SU-DHL-6 (cell line): ENCODE measurements at regions not wholly inside any gene's neighbourhood (a gene's known extent, or its start where the extent isn't known, plus 50 kb on each side); places are given as distances from the start of the nearest gene placed in this dataset.

Experiments used
- H2AFZ ChIP-seq: fragments of 200-600 bp; sonication (generic); 2 replicates; pipeline ENCODE4 v1.6.1; 2014; ENCODE audit warnings: low read depth, mild to moderate bottlenecking, moderate library complexity, mixed read lengths, antibody characterized with exemption, low read length; ENCODE audit not compliant: severe bottlenecking
- H3F3A ChIP-seq: fragments of 200-600 bp; shearing (Covaris generic); 2 replicates; pipeline ENCODE4 v1.6.0; 2016; ENCODE audit warnings: antibody characterized with exemption, mild to moderate bottlenecking; ENCODE audit not compliant: insufficient read depth
- H3K27ac ChIP-seq: fragments of 200-600 bp; sonication (generic); 2 replicates; pipeline ENCODE4 v1.5.1; 2016; ENCODE audit warnings: low read depth, mild to moderate bottlenecking, low read length, moderate library complexity, mixed read lengths
- H3K27me3 ChIP-seq: fragments of 200-600 bp; sonication (generic), shearing (Covaris generic); 2 replicates; pipeline ENCODE4 v1.6.0; 2014; ENCODE audit warnings: mild to moderate bottlenecking, low read length
- H3K36me3 ChIP-seq: fragments of 200-600 bp; sonication (generic); 2 replicates; pipeline ENCODE4 v1.6.1; 2014; ENCODE audit warnings: mild to moderate bottlenecking, low read length, mixed read lengths
- H3K4me2 ChIP-seq: fragments of 300-600, 200-600 bp; shearing (Covaris generic), sonication (generic); 2 replicates; pipeline ENCODE4 v1.6.0; 2014; ENCODE audit warnings: low read length, low read depth, mild to moderate bottlenecking; ENCODE audit not compliant: poor library complexity, severe bottlenecking
- H3K4me3 ChIP-seq: fragments of 200-600 bp; sonication (generic); 2 replicates; pipeline ENCODE4 v1.5.1; 2014; ENCODE audit warnings: antibody characterized with exemption, low read length, mild to moderate bottlenecking, mixed read lengths; ENCODE audit not compliant: insufficient read depth, poor library complexity, severe bottlenecking
- H3K79me2 ChIP-seq: fragments of 200-600 bp; sonication (generic); 2 replicates; pipeline ENCODE4 v1.6.1; 2014; ENCODE audit warnings: mild to moderate bottlenecking, low read length, moderate library complexity; ENCODE audit not compliant: insufficient read depth
- H3K9ac ChIP-seq: fragments of 200-600 bp; sonication (generic); 2 replicates; pipeline ENCODE4 v1.7.0; 2014; ENCODE audit warnings: mild to moderate bottlenecking, low read length
- H3K9me2 ChIP-seq: fragments of 200-600 bp; sonication (generic); replicated peaks from 2 replicates; pipeline ENCODE4 v1.6.1; 2014; ENCODE audit warnings: low read length; ENCODE audit not compliant: insufficient read depth
- H3K9me3 ChIP-seq: fragments of 200-600 bp; sonication (generic); 2 replicates; pipeline ENCODE4 v1.6.1; 2014; ENCODE audit warnings: low read length, mixed read lengths; ENCODE audit not compliant: insufficient read depth
- H4K20me1 ChIP-seq: fragments of 200-600 bp; sonication (generic); 2 replicates; pipeline ENCODE4 v1.6.1; 2014; ENCODE audit warnings: low read depth, mild to moderate bottlenecking, antibody characterized with exemption, low read length, moderate library complexity, mixed read lengths
- EZH2phosphoT487 ChIP-seq: fragments of 200-600 bp; sonication (generic), shearing (Covaris generic); conservative IDR thresholded peaks from 2 replicates; pipeline ENCODE4 v1.6.1; 2018; ENCODE audit warnings: mild to moderate bottlenecking, antibody characterized with exemption, low read length, moderate library complexity, mixed read lengths
- TF ChIP-seq, protein P1 (sequence below): fragments of 200-600 bp; sonication (generic); IDR thresholded peaks from one replicate; pipeline ENCODE4 v1.5.1; 2017; ENCODE audit warnings: antibody characterized with exemption, mild to moderate bottlenecking, low read length, moderate library complexity; ENCODE audit not compliant: insufficient read depth, poor library complexity, severe bottlenecking

DNA sequence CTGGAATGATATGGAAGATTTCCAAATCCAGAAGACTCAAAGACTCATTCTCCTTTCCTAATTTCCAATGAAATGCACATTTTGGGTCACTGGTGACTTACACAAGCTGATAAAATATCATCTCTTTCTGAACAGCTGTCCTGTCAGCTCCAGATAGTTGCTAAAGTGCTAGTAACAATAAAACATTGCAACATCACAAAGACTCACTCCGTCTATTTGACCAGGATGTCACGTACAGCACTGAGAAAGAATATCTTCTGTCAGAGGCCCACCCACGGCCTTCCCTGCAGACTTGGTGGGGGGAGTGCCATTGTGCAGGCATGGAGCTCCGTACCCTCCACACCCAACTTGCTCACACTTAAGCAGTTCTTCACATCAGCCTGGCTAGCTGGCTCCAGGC lies 78.9 kb upstream of the EGR2 start:
- H3K79me2 ChIP-seq, result no peaks in the 10 kb centered on the region

DNA sequence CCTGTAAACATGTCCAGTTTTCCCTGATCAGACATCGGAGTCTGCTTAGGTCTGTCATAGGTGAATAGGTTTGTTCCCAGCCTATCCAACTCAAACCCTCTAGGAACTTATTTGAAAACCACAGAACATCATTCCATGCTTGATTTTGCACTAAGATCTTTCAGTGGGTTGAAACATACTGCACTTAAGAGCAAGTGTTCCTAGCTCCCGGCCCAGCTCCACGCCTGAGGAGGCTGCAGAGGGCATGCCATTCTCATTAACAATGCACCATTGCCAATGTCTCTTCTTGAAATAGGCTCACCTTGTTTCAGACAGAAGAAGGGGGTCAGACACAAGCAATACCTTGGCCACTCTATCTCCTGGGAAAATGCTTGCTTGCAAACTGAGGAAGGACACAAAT lies 78.0 kb upstream of the EGR2 start:
- Histone ChIP-seq H4K20me1 (no peaks in the 10 kb centered on the region), H3F3A (no peaks in the 10 kb centered on the region), H3K9me2 (no peaks in the 10 kb centered on the region), H3K36me3 (no peaks in the 10 kb centered on the region), H3K27me3 (no peaks in the 10 kb centered on the region), H3K9me3 (no peaks in the 10 kb centered on the region), H3K9ac (no peak overlapping the region), H2AFZ (no peak overlapping the region), H3K4me2 (no peak overlapping the region), H3K79me2 (no peaks in the 10 kb centered on the region), H3K27ac (no peak overlapping the region), H3K4me3 (no peak overlapping the region)
- TF ChIP-seq, protein P1, sequence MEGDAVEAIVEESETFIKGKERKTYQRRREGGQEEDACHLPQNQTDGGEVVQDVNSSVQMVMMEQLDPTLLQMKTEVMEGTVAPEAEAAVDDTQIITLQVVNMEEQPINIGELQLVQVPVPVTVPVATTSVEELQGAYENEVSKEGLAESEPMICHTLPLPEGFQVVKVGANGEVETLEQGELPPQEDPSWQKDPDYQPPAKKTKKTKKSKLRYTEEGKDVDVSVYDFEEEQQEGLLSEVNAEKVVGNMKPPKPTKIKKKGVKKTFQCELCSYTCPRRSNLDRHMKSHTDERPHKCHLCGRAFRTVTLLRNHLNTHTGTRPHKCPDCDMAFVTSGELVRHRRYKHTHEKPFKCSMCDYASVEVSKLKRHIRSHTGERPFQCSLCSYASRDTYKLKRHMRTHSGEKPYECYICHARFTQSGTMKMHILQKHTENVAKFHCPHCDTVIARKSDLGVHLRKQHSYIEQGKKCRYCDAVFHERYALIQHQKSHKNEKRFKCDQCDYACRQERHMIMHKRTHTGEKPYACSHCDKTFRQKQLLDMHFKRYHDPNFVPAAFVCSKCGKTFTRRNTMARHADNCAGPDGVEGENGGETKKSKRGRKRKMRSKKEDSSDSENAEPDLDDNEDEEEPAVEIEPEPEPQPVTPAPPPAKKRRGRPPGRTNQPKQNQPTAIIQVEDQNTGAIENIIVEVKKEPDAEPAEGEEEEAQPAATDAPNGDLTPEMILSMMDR, result no peak
- TF ChIP-seq EZH2phosphoT487, result no peak

More for the DNA sequence above, 78.9 kb upstream of the EGR2 start:
- Histone ChIP-seq H3K27me3 (no peaks in the 10 kb centered on the region), H3K36me3 (no peaks in the 10 kb centered on the region), H3F3A (no peaks in the 10 kb centered on the region), H3K9me2 (no peaks in the 10 kb centered on the region), H2AFZ (no peak overlapping the region), H3K9ac (no peak overlapping the region), H3K27ac (no peak overlapping the region), H3K9me3 (no peaks in the 10 kb centered on the region), H3K4me2 (no peak overlapping the region), H3K4me3 (no peak overlapping the region), H4K20me1 (no peaks in the 10 kb centered on the region)
- no peak for TF ChIP-seq EZH2phosphoT487
- TF ChIP-seq, protein P1, result no peak

DNA sequence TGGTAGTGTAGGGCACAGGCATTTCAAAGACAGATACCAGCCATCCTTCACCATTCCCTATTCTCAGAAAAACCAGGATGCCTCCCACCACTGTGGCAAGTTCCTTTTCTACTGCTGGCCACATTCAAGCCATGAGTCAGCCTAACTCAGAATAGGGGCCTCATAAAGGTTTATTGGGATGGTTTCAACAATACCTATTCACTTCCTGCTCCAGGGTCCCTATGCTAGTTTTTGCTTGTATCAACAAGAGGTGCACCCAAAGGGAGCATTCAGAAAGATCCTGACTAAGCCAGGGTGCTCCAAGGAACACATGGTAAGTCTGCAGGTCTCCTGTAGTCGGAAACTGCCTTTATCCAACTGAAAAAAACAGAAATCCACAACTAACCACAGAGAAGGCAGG lies 76.9 kb upstream of the EGR2 start:
- Histone ChIP-seq H3K9me3 (no peaks in the 10 kb centered on the region), H3K27ac (no peak overlapping the region), H3F3A (no peaks in the 10 kb centered on the region), H3K36me3 (no peaks in the 10 kb centered on the region), H3K9ac (no peak overlapping the region), H3K27me3 (no peaks in the 10 kb centered on the region), H3K79me2 (no peaks in the 10 kb centered on the region), H3K4me2 (no peak overlapping the region), H4K20me1 (no peaks in the 10 kb centered on the region), H2AFZ (no peak overlapping the region), H3K9me2 (no peaks in the 10 kb centered on the region), H3K4me3 (no peak overlapping the region)
- no peak for TF ChIP-seq EZH2phosphoT487
- TF ChIP-seq, protein P1, result no peak

GRCh38 chr10:62890395-62890794 lies 74.2 kb upstream of the EGR2 start:
- H4K20me1 ChIP-seq, result no peaks in the 10 kb centered on the region
- no peaks in the 10 kb centered on the region for H3K27me3 ChIP-seq
- no peaks in the 10 kb centered on the region for H3K9me2 ChIP-seq
- H3K9me3 ChIP-seq, result no peaks in the 10 kb centered on the region
- H3K36me3 ChIP-seq, result no peaks in the 10 kb centered on the region
- H3F3A ChIP-seq, result no peaks in the 10 kb centered on the region
- TF ChIP-seq, protein P1, result no peak
- TF ChIP-seq EZH2phosphoT487, result no peak
- H2AFZ ChIP-seq, result no peak overlapping the region
- H3K4me3 ChIP-seq, result no peak overlapping the region
- H3K9ac ChIP-seq, result no peak overlapping the region
- no peaks in the 10 kb centered on the region for H3K79me2 ChIP-seq
- H3K27ac ChIP-seq, result no peak overlapping the region
- H3K4me2 ChIP-seq, result no peak overlapping the region
